Jurkat, Clone E6-1 (cell line): ENCODE measurements at regions not wholly inside any gene's neighbourhood (a gene's known extent, or its start where the extent isn't known, plus 50 kb on each side); places are given as distances from the start of the nearest gene placed in this dataset.

Experiments used
- DNase-seq: peaks from one replicate; pipeline ENCODE4 v3.0.0-alpha.2; 2011; ENCODE audit warnings: low read depth, low spot score
- H3K4me3 ChIP-seq: 2 replicates; pipeline ENCODE4 v1.5.1; 2011; ENCODE audit warnings: mild to moderate bottlenecking, low read length, control low read depth, moderate library complexity

- no peak overlapping the region for H3K4me3 ChIP-seq
- DNase-seq, result no peak
Observed at GRCh38 chr1:20405893-20406604, 80.0 kb downstream of the CAMK2N1 start.

- H3K4me3 ChIP-seq, result no peak overlapping the region
- DNase-seq, result no peak
Observed at GRCh38 chr1:20405051-20405754, 80.8 kb downstream of the CAMK2N1 start.
